ENCODE measurements at regions not wholly inside any gene's neighbourhood (a gene's known extent, or its start where the extent isn't known, plus 50 kb on each side); places are given as distances from the start of the nearest gene placed in this dataset.

- in situ Hi-C loops (cut with HindIII; ENCODE audit: extremely low pct_ligation_motif_present, low pct_unique_long_range_greater_than_20kb): no loop called here
- DNase-seq (ENCODE audit: low spot score) (no peak), FAIRE-seq (no peak), ATAC-seq (no peak)
- CTCF ChIA-PET (ENCODE audit: low intra/inter-chr PET ratio, low total read pairs): no interaction called here
- Histone ChIP-seq H3K4me3 (replicated peaks in 1 of 3; ENCODE audit: insufficient read depth in 1 of 3, low read depth in 2 of 3, low read length in 3 of 3) (no peak overlapping the region), H3K36me3 (replicated peaks in 1 of 2; ENCODE audit: control insufficient read depth in 1 of 2, insufficient read depth in 2 of 2, low read length in 2 of 2) (no peaks in the 10 kb centered on the region), H3K4me2 (ENCODE audit: low read depth, low read length) (no peak overlapping the region), H3K9me3 (ENCODE audit: low read length) (no peaks in the 10 kb centered on the region), H3K27ac (ENCODE audit: extremely low read length, insufficient read depth, low read length) (no peak overlapping the region), H3K79me2 (ENCODE audit: insufficient read depth, low read length) (no peaks in the 10 kb centered on the region), H4K20me1 (ENCODE audit: insufficient read depth, low read length) (no peaks in the 10 kb centered on the region), H3K9ac (ENCODE audit: insufficient read depth, low read depth, low read length) (no peak overlapping the region), H2AFZ (ENCODE audit: low read length) (no peak overlapping the region), H3K27me3 (ENCODE audit: control insufficient read depth in 1 of 2, insufficient read depth in 2 of 2, low read length in 2 of 2) (peaks cover 0 to 3% of the 10 kb centered on the region in 2 experiments; a peak in 2 of 5 replicates), H3K4me1 (ENCODE audit: insufficient read depth, low read length) (no peaks in the 10 kb centered on the region)
- no peak for TF ChIP-seq SNAI1 (CRISPR knock-in tag; IDR thresholded peaks at IDR 0.05; ENCODE audit: borderline replicate concordance)
- POLR2A ChIA-PET: no interaction called here
- intact Hi-C loops (cut with micrococcal nuclease; ENCODE audit: unreplicated experiment): no loop called here
- 12% methylated on average over 6 of the region's 6 CpGs for WGBS (ENCODE audit: low lambda C conversion rate)
- BruUV-seq (replicated peaks): no TSS peak
Observed at GRCh38 chr20:48220033-48220633, 434.9 kb upstream of the SULF2 start.

- H3K27ac ChIP-seq (ENCODE audit: extremely low read length, insufficient read depth, low read length): no peak overlapping the region
- ChIA-PET CTCF (ENCODE audit: low intra/inter-chr PET ratio, low total read pairs) (no interaction called here), POLR2A (no interaction called here)
- H3K4me2 ChIP-seq (ENCODE audit: low read depth, low read length): no peak overlapping the region
- H3K4me3 ChIP-seq (replicated peaks in 1 of 3; ENCODE audit: insufficient read depth in 1 of 3, low read depth in 2 of 3, low read length in 3 of 3): no peak overlapping the region
- no peaks in the 10 kb centered on the region for H3K9me3 ChIP-seq (ENCODE audit: low read length)
- 9% methylated on average over 5 of the region's 5 CpGs for WGBS (ENCODE audit: low lambda C conversion rate)
- no peak for FAIRE-seq
- H3K4me1 ChIP-seq (ENCODE audit: insufficient read depth, low read length): peaks cover 7% of the 10 kb centered on the region
- intact Hi-C loops (cut with micrococcal nuclease; ENCODE audit: unreplicated experiment): no loop called here
- H4K20me1 ChIP-seq (ENCODE audit: insufficient read depth, low read length): no peaks in the 10 kb centered on the region
- no peak overlapping the region for H2AFZ ChIP-seq (ENCODE audit: low read length)
- BruUV-seq (replicated peaks): no TSS peak
- peaks cover 0 to 3% of the 10 kb centered on the region in 2 experiments; a peak in 2 of 5 replicates for H3K27me3 ChIP-seq (ENCODE audit: control insufficient read depth in 1 of 2, insufficient read depth in 2 of 2, low read length in 2 of 2)
- TF ChIP-seq ISX (CRISPR knock-in tag; conservative IDR thresholded peaks at IDR 0.05): no peak
- in situ Hi-C loops (cut with HindIII; ENCODE audit: extremely low pct_ligation_motif_present, low pct_unique_long_range_greater_than_20kb): no loop called here
- H3K9ac ChIP-seq (ENCODE audit: insufficient read depth, low read depth, low read length): no peak overlapping the region
- no peak for DNase-seq (ENCODE audit: low spot score)
- ATAC-seq: no peak
- H3K36me3 ChIP-seq (replicated peaks in 1 of 2; ENCODE audit: control insufficient read depth in 1 of 2, insufficient read depth in 2 of 2, low read length in 2 of 2): no peaks in the 10 kb centered on the region
- no peaks in the 10 kb centered on the region for H3K79me2 ChIP-seq (ENCODE audit: insufficient read depth, low read length)
Observed at GRCh38 chr20:48219306-48219705, 434.0 kb upstream of the SULF2 start.

GRCh38 chr20:48217190-48217589, 431.9 kb upstream of the SULF2 start:
- WGBS (ENCODE audit: low lambda C conversion rate): 53% methylated on average over 14 of the region's 14 CpGs
- no peak overlapping the region for H3K27ac ChIP-seq (ENCODE audit: extremely low read length, insufficient read depth, low read length)
- no peaks in the 10 kb centered on the region for H3K9me3 ChIP-seq (ENCODE audit: low read length)
- H3K36me3 ChIP-seq (replicated peaks in 1 of 2; ENCODE audit: control insufficient read depth in 1 of 2, insufficient read depth in 2 of 2, low read length in 2 of 2): no peaks in the 10 kb centered on the region
- in situ Hi-C loops (cut with HindIII; ENCODE audit: extremely low pct_ligation_motif_present, low pct_unique_long_range_greater_than_20kb): no loop called here
- H3K79me2 ChIP-seq (ENCODE audit: insufficient read depth, low read length): no peaks in the 10 kb centered on the region
- H2AFZ ChIP-seq (ENCODE audit: low read length): no peak overlapping the region
- POLR2A ChIA-PET: no interaction called here
- no peak overlapping the region for H3K4me2 ChIP-seq (ENCODE audit: low read depth, low read length)
- no peak overlapping the region for H3K9ac ChIP-seq (ENCODE audit: insufficient read depth, low read depth, low read length)
- intact Hi-C loops (cut with micrococcal nuclease; ENCODE audit: unreplicated experiment): no loop called here
- TF ChIP-seq AGO2 (optimal IDR thresholded peaks at IDR 0.05; ENCODE audit: low read depth, low read length) (no peak), ZNF282 (IDR thresholded peaks at IDR 0.05; ENCODE audit: partially characterized antibody) (no peak), TCF7L2 (IDR thresholded peaks at IDR 0.05; ENCODE audit: low read depth, low read length) (no peak), ZNF724P (CRISPR knock-in tag; IDR thresholded peaks at IDR 0.05; ENCODE audit: borderline replicate concordance) (no peak), ZFP36L2 (CRISPR knock-in tag; IDR thresholded peaks at IDR 0.05) (no peak), NFYB (CRISPR knock-in tag; IDR thresholded peaks at IDR 0.05) (no peak), ZNF24 (IDR thresholded peaks at IDR 0.05) (no peak), SETDB1 (CRISPR knock-in tag; IDR thresholded peaks at IDR 0.05; ENCODE audit: borderline replicate concordance) (no peak), ZNF362 (CRISPR knock-in tag; IDR thresholded peaks at IDR 0.05; ENCODE audit: borderline replicate concordance) (no peak), PCBP2 (optimal IDR thresholded peaks at IDR 0.05; ENCODE audit: low read depth, low read length, poor library complexity, severe bottlenecking) (no peak)
- no peak for ATAC-seq
- peaks cover 0 to 3% of the 10 kb centered on the region in 2 experiments; a peak in 2 of 5 replicates for H3K27me3 ChIP-seq (ENCODE audit: control insufficient read depth in 1 of 2, insufficient read depth in 2 of 2, low read length in 2 of 2)
- no peak for FAIRE-seq
- H3K4me3 ChIP-seq (replicated peaks in 1 of 3; ENCODE audit: insufficient read depth in 1 of 3, low read depth in 2 of 3, low read length in 3 of 3): no peak overlapping the region
- no peak for DNase-seq (ENCODE audit: low spot score)
- CTCF ChIA-PET (ENCODE audit: low intra/inter-chr PET ratio, low total read pairs): no interaction called here
- H4K20me1 ChIP-seq (ENCODE audit: insufficient read depth, low read length): no peaks in the 10 kb centered on the region
- BruUV-seq (replicated peaks): no TSS peak
- peaks cover 19% of the 10 kb centered on the region for H3K4me1 ChIP-seq (ENCODE audit: insufficient read depth, low read length)
